K562 (cell line): ENCODE measurements at regions not wholly inside any gene's neighbourhood (a gene's known extent, or its start where the extent isn't known, plus 50 kb on each side); places are given as distances from the start of the nearest gene placed in this dataset.

Source experiments
- EP400 ChIP-seq: fragments of 450-650 bp; IDR thresholded peaks from 2 replicates; pipeline ENCODE4 v1.6.1; 2017; ENCODE audit warnings: antibody characterized with exemption, mild to moderate bottlenecking, moderate library complexity
- ETV6 ChIP-seq, 3 experiments: fragments of 150-350 bp in 1 of 3; sonication (generic) in 1 of 3; formaldehyde crosslinking in 1 of 3; IDR thresholded peaks; 2 replicates each; pipeline versions ENCODE4 v1.6.1 to v1.8.0; 2014 to 2022; ENCODE audit warnings: borderline replicate concordance in 2 of 3, low read depth in 2 of 3, antibody characterized with exemption in 1 of 3, low read length in 1 of 3, mild to moderate bottlenecking in 1 of 3, missing genetic modification reagents in 1 of 3
- MCM2 ChIP-seq: fragments of 450-650 bp; IDR thresholded peaks from 2 replicates; pipeline ENCODE4 v1.6.1; 2017; ENCODE audit warnings: low read depth, mild to moderate bottlenecking
- ZBTB17 ChIP-seq: fragments of 450-650 bp; formaldehyde crosslinking; IDR thresholded peaks from 2 replicates; pipeline ENCODE4 v1.4.0; 2020; ENCODE audit warnings: mild to moderate bottlenecking
- ZNF140 ChIP-seq: fragments of 250-450 bp; sonication (Bioruptor Pico); IDR thresholded peaks from 2 replicates; pipeline ENCODE4 v1.8.0; 2021; ENCODE audit warnings: moderate library complexity, mild to moderate bottlenecking, inconsistent platforms
- ZNF780A ChIP-seq: fragments of 250-450 bp; sonication (Bioruptor Pico); IDR thresholded peaks from 2 replicates; pipeline ENCODE4 v1.5.0; 2021; ENCODE audit warnings: mild to moderate bottlenecking
- TF ChIP-seq, protein P1 (sequence below): fragments of 250-450 bp; sonication (Bioruptor Pico); IDR thresholded peaks from 2 replicates; pipeline ENCODE4 v1.4.0; 2020
- TF ChIP-seq, protein P2 (sequence below): fragments of 450-650 bp; formaldehyde crosslinking; IDR thresholded peaks from 2 replicates; pipeline ENCODE4 v1.4.0; 2022; ENCODE audit warnings: mild to moderate bottlenecking, moderate library complexity

GRCh38 chrX:65921363-65921762 lies 118.5 kb downstream of the VSIG4 start (continued):
- TF ChIP-seq ETV6 (IDR thresholded peaks at IDR 0.05; ENCODE audit: borderline replicate concordance in 1 of 2, low read depth in 2 of 2, low read length in 1 of 2): no peak
- no peak for TF ChIP-seq ETV6 (CRISPR knock-in tag; IDR thresholded peaks at IDR 0.05; ENCODE audit: borderline replicate concordance)
- TF ChIP-seq ZNF140: no peak
- no peak for TF ChIP-seq ZBTB17
- TF ChIP-seq EP400: no peak
- TF ChIP-seq MCM2: no peak
- no peak for TF ChIP-seq ZNF780A
- TF ChIP-seq, protein P1, sequence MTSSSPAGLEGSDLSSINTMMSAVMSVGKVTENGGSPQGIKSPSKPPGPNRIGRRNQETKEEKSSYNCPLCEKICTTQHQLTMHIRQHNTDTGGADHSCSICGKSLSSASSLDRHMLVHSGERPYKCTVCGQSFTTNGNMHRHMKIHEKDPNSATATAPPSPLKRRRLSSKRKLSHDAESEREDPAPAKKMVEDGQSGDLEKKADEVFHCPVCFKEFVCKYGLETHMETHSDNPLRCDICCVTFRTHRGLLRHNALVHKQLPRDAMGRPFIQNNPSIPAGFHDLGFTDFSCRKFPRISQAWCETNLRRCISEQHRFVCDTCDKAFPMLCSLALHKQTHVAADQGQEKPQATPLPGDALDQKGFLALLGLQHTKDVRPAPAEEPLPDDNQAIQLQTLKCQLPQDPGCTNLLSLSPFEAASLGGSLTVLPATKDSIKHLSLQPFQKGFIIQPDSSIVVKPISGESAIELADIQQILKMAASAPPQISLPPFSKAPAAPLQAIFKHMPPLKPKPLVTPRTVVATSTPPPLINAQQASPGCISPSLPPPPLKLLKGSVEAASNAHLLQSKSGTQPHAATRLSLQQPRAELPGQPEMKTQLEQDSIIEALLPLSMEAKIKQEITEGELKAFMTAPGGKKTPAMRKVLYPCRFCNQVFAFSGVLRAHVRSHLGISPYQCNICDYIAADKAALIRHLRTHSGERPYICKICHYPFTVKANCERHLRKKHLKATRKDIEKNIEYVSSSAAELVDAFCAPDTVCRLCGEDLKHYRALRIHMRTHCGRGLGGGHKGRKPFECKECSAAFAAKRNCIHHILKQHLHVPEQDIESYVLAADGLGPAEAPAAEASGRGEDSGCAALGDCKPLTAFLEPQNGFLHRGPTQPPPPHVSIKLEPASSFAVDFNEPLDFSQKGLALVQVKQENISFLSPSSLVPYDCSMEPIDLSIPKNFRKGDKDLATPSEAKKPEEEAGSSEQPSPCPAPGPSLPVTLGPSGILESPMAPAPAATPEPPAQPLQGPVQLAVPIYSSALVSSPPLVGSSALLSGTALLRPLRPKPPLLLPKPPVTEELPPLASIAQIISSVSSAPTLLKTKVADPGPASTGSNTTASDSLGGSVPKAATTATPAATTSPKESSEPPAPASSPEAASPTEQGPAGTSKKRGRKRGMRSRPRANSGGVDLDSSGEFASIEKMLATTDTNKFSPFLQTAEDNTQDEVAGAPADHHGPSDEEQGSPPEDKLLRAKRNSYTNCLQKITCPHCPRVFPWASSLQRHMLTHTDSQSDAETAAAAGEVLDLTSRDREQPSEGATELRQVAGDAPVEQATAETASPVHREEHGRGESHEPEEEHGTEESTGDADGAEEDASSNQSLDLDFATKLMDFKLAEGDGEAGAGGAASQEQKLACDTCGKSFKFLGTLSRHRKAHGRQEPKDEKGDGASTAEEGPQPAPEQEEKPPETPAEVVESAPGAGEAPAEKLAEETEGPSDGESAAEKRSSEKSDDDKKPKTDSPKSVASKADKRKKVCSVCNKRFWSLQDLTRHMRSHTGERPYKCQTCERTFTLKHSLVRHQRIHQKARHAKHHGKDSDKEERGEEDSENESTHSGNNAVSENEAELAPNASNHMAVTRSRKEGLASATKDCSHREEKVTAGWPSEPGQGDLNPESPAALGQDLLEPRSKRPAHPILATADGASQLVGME (CRISPR knock-in tag): no peak
- TF ChIP-seq, protein P2, sequence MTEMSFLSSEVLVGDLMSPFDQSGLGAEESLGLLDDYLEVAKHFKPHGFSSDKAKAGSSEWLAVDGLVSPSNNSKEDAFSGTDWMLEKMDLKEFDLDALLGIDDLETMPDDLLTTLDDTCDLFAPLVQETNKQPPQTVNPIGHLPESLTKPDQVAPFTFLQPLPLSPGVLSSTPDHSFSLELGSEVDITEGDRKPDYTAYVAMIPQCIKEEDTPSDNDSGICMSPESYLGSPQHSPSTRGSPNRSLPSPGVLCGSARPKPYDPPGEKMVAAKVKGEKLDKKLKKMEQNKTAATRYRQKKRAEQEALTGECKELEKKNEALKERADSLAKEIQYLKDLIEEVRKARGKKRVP (CRISPR knock-in tag): no peak
